ENCODE measurements at regions not wholly inside any gene's neighbourhood (a gene's known extent, or its start where the extent isn't known, plus 50 kb on each side); places are given as distances from the start of the nearest gene placed in this dataset.

DNA sequence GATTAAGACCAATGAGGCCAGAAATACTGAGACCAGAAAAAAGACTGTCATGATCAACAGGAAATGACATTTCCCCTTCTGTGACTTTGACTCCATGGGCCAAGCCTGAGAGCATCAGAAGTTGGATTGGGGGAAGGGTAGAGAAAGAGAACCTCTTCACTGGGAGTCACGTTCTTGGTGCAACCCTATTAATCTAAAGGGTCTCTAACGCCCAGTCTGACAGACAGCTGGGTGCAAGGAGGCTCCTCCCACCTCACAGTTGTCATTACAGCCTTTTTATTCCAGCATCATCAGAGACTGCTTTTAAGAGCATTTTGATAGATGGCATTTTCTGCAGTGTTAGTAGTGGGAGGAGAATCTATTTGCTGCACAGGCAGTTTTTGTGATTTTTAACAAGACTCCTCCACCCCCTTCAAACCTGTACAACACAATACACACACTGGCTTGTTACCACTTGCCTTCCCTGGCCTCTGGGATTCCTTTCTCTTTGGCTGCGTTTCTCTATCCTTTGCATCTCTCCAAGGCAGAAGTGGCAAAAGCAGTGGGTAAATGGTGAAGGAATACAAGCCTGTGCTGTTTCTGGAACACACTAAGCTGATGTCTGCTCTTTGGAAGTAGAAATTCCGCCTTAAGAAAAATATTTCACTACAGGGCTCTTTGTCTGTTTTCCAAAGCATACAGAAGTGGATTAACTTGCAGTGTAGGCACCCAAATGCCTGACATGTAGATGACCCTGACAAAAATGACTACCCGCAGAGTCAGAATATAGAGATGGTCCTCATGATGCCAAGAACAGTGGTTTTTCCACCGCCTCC is 310.4 kb upstream of the ZNF608 start:
- TF ChIP-seq POLR2A (IDR thresholded peaks at IDR 0.05; ENCODE audit: low read length), result no peak
- TF ChIP-seq GATA1 (IDR thresholded peaks at IDR 0.05; ENCODE audit: low read depth, low read length), result no peak

Measured in erythroblast (primary cell).